CD8-positive, alpha-beta memory T cell (primary cell): ENCODE measurements at regions not wholly inside any gene's neighbourhood (a gene's known extent, or its start where the extent isn't known, plus 50 kb on each side); places are given as distances from the start of the nearest gene placed in this dataset.

ENCODE experiments used
- CTCF ChIA-PET: fragments of 350-600 bp; sonication (Branson Sonifier 250); formaldehyde crosslinking; loops from one replicate; lab custom pipeline; 2021; ENCODE audit warnings: antibody characterized with exemption; lab: Charles Lee
- POLR2A ChIA-PET: fragments of 350-600 bp; sonication (Branson Sonifier 250); formaldehyde crosslinking; loops from one replicate; lab custom pipeline; 2021; ENCODE audit warnings: antibody characterized with exemption; lab: Charles Lee
- DNase-seq, 5 donors: peaks; one replicate each; pipeline versions ENCODE4 v3.0.0 to v3.0.0-alpha.2; 2020 to 2022; ENCODE audit warnings: mixed read lengths in 1 of 5
- H3K27ac ChIP-seq: one replicate; pipeline ENCODE4 v1.7.0; 2013; ENCODE audit warnings: low read depth, mild to moderate bottlenecking, low read length, moderate library complexity
- H3K27me3 ChIP-seq: 2 replicates; pipeline ENCODE4 v1.7.0; 2013; ENCODE audit warnings: low read length, mild to moderate bottlenecking; ENCODE audit not compliant: insufficient read depth, poor library complexity, severe bottlenecking
- H3K36me3 ChIP-seq: 2 replicates; pipeline ENCODE4 v1.7.0; 2013; ENCODE audit warnings: mild to moderate bottlenecking, low read length, moderate library complexity; ENCODE audit not compliant: insufficient read depth
- H3K4me1 ChIP-seq: 2 replicates; pipeline ENCODE4 v1.7.0; 2013; ENCODE audit warnings: mild to moderate bottlenecking, low read length, moderate library complexity; ENCODE audit not compliant: insufficient read depth
- H3K4me3 ChIP-seq: 2 replicates; pipeline ENCODE4 v1.7.0; 2013; ENCODE audit warnings: mild to moderate bottlenecking, low read length
- H3K9me3 ChIP-seq: 2 replicates; pipeline ENCODE4 v1.7.0; 2013; ENCODE audit warnings: mild to moderate bottlenecking, low read length
- H3K27ac Mint-ChIP-seq, 8 donors: one replicate each; pipeline ENCODE4 v1.8.0; 2020 to 2021; ENCODE audit warnings: mixed read lengths in 8 of 8, mild to moderate bottlenecking in 6 of 8, inconsistent platforms in 3 of 8, moderate library complexity in 3 of 8
- H3K27me3 Mint-ChIP-seq, 2 donors: one replicate each; pipeline ENCODE4 v1.8.0; 2020 to 2021; ENCODE audit warnings: mixed read lengths in 2 of 2, mild to moderate bottlenecking in 1 of 2, moderate library complexity in 1 of 2
- H3K36me3 Mint-ChIP-seq, 3 donors: one replicate each; pipeline ENCODE4 v1.8.0; 2020 to 2021; ENCODE audit warnings: mixed read lengths in 3 of 3, inconsistent platforms in 1 of 3, mild to moderate bottlenecking in 1 of 3
- H3K4me1 Mint-ChIP-seq, 3 donors: one replicate each; pipeline ENCODE4 v1.8.0; 2020 to 2021; ENCODE audit warnings: mixed read lengths in 3 of 3, inconsistent platforms in 1 of 3, mild to moderate bottlenecking in 1 of 3
- H3K4me3 Mint-ChIP-seq, 7 donors: one replicate each; pipeline ENCODE4 v1.8.0; 2020 to 2021; ENCODE audit warnings: mixed read lengths in 7 of 7, mild to moderate bottlenecking in 6 of 7, moderate library complexity in 4 of 7, inconsistent platforms in 2 of 7
- H3K9me3 Mint-ChIP-seq, 5 donors: one replicate each; pipeline ENCODE4 v1.8.0; 2020 to 2022; ENCODE audit warnings: mixed read lengths in 5 of 5, mild to moderate bottlenecking in 3 of 5, moderate library complexity in 2 of 5, inconsistent platforms in 1 of 5

- POLR2A ChIA-PET = no interaction called here
- Mint-ChIP-seq H3K4me3 (no peak overlapping the region), H3K36me3 (no peaks in the 10 kb centered on the region), H3K4me1 (peaks cover 0 to 4% (median 0%) of the 10 kb centered on the region in 3 donors), H3K27me3 (peaks cover 16 to 35% of the 10 kb centered on the region in 2 donors), H3K27ac (no peak overlapping the region), H3K9me3 (no peaks in the 10 kb centered on the region)
- no peaks in the 10 kb centered on the region for H3K9me3 ChIP-seq
- H3K36me3 ChIP-seq = no peaks in the 10 kb centered on the region
- no peaks in the 10 kb centered on the region for H3K27me3 ChIP-seq
- no peak overlapping the region for H3K27ac ChIP-seq
- no peak overlapping the region for H3K4me3 ChIP-seq
- CTCF ChIA-PET = no interaction called here
- DNase-seq = no peak
- H3K4me1 ChIP-seq = no peaks in the 10 kb centered on the region
Observed at GRCh38 chr5:10860645-10861422, 99.8 kb upstream of the DAP start.

GRCh38 chr5:10860196-10860543 is 99.1 kb upstream of the DAP start:
- H3K4me1 ChIP-seq = no peaks in the 10 kb centered on the region
- no peaks in the 10 kb centered on the region for H3K27me3 ChIP-seq
- Mint-ChIP-seq H3K4me3 (no peak overlapping the region), H3K27me3 (peaks cover 16 to 35% of the 10 kb centered on the region in 2 donors), H3K9me3 (no peaks in the 10 kb centered on the region), H3K27ac (no peak overlapping the region), H3K36me3 (no peaks in the 10 kb centered on the region), H3K4me1 (peaks cover 0 to 4% (median 0%) of the 10 kb centered on the region in 3 donors)
- no peaks in the 10 kb centered on the region for H3K36me3 ChIP-seq
- no peak overlapping the region for H3K27ac ChIP-seq
- no peaks in the 10 kb centered on the region for H3K9me3 ChIP-seq
- no peak for DNase-seq
- ChIA-PET POLR2A (no interaction called here), CTCF (no interaction called here)
- H3K4me3 ChIP-seq = no peak overlapping the region

- Mint-ChIP-seq H3K4me3 (no peak overlapping the region), H3K36me3 (no peaks in the 10 kb centered on the region), H3K27ac (no peak overlapping the region), H3K27me3 (peaks cover 14 to 29% of the 10 kb centered on the region in 2 donors), H3K9me3 (no peaks in the 10 kb centered on the region), H3K4me1 (peaks cover 0 to 4% (median 0%) of the 10 kb centered on the region in 3 donors)
- Histone ChIP-seq H3K36me3 (no peaks in the 10 kb centered on the region), H3K4me1 (no peaks in the 10 kb centered on the region), H3K27me3 (no peaks in the 10 kb centered on the region), H3K4me3 (no peak overlapping the region), H3K9me3 (no peaks in the 10 kb centered on the region), H3K27ac (no peak overlapping the region)
- POLR2A ChIA-PET = no interaction called here
- no peak for DNase-seq
- CTCF ChIA-PET = no interaction called here
Observed at GRCh38 chr5:10859393-10860195, 98.6 kb upstream of the DAP start.

GRCh38 chr5:10858945-10859344 is 97.9 kb upstream of the DAP start:
- Mint-ChIP-seq H3K9me3 (no peaks in the 10 kb centered on the region), H3K36me3 (no peaks in the 10 kb centered on the region), H3K27ac (no peak overlapping the region), H3K27me3 (peaks cover 14 to 29% of the 10 kb centered on the region in 2 donors), H3K4me3 (no peak overlapping the region), H3K4me1 (peaks cover 0 to 4% (median 0%) of the 10 kb centered on the region in 3 donors)
- POLR2A ChIA-PET = no interaction called here
- H3K9me3 ChIP-seq = no peaks in the 10 kb centered on the region
- no peak overlapping the region for H3K27ac ChIP-seq
- no peaks in the 10 kb centered on the region for H3K4me1 ChIP-seq
- H3K27me3 ChIP-seq = no peaks in the 10 kb centered on the region
- no peak for DNase-seq
- no peak overlapping the region for H3K4me3 ChIP-seq
- H3K36me3 ChIP-seq = no peaks in the 10 kb centered on the region
- CTCF ChIA-PET = no interaction called here

GRCh38 chr5:10858307-10858706 is 97.3 kb upstream of the DAP start:
- H3K27ac Mint-ChIP-seq = no peak overlapping the region
- Histone ChIP-seq H3K36me3 (no peaks in the 10 kb centered on the region), H3K27ac (no peak overlapping the region), H3K4me3 (no peak overlapping the region), H3K9me3 (no peaks in the 10 kb centered on the region), H3K4me1 (no peaks in the 10 kb centered on the region), H3K27me3 (no peaks in the 10 kb centered on the region)
- H3K4me1 Mint-ChIP-seq = no peaks in the 10 kb centered on the region
- no peaks in the 10 kb centered on the region for H3K9me3 Mint-ChIP-seq
- no peak for DNase-seq
- ChIA-PET CTCF (interaction anchor here (0.9 kb wide), 1 partner anchor 16 kb away, joined by 3 read pairs; no protein-coding TSS in a partner anchor), POLR2A (no interaction called here)
- peaks cover 12 to 23% of the 10 kb centered on the region in 2 donors for H3K27me3 Mint-ChIP-seq
- H3K36me3 Mint-ChIP-seq = no peaks in the 10 kb centered on the region
- H3K4me3 Mint-ChIP-seq = no peak overlapping the region

- no peaks in the 10 kb centered on the region for H3K4me1 ChIP-seq
- no peak overlapping the region for H3K27ac Mint-ChIP-seq
- H3K4me1 Mint-ChIP-seq = no peaks in the 10 kb centered on the region
- H3K27ac ChIP-seq = no peak overlapping the region
- H3K4me3 Mint-ChIP-seq = no peak overlapping the region
- no peaks in the 10 kb centered on the region for H3K9me3 Mint-ChIP-seq
- no peak for DNase-seq
- H3K27me3 ChIP-seq = no peaks in the 10 kb centered on the region
- ChIA-PET POLR2A (no interaction called here), CTCF (interaction anchor here (0.9 kb wide), 1 partner anchor 17 kb away, joined by 3 read pairs; no protein-coding TSS in a partner anchor)
- H3K36me3 Mint-ChIP-seq = no peaks in the 10 kb centered on the region
- no peaks in the 10 kb centered on the region for H3K36me3 ChIP-seq
- peaks cover 13 to 21% of the 10 kb centered on the region in 2 donors for H3K27me3 Mint-ChIP-seq
- no peak overlapping the region for H3K4me3 ChIP-seq
- no peaks in the 10 kb centered on the region for H3K9me3 ChIP-seq
Observed at GRCh38 chr5:10857338-10857733, 96.3 kb upstream of the DAP start.

GRCh38 chr5:10856683-10857337 is 95.8 kb upstream of the DAP start:
- no peaks in the 10 kb centered on the region for H3K4me1 ChIP-seq
- no peak overlapping the region for H3K27ac Mint-ChIP-seq
- H3K27me3 Mint-ChIP-seq = peaks cover 13 to 21% of the 10 kb centered on the region in 2 donors
- no peak overlapping the region for H3K4me3 Mint-ChIP-seq
- H3K9me3 Mint-ChIP-seq = no peaks in the 10 kb centered on the region
- no peaks in the 10 kb centered on the region for H3K9me3 ChIP-seq
- no peaks in the 10 kb centered on the region for H3K36me3 Mint-ChIP-seq
- no peaks in the 10 kb centered on the region for H3K36me3 ChIP-seq
- ChIA-PET POLR2A (no interaction called here), CTCF (interaction anchor here (1.5 kb wide), 1 partner anchor 7 kb away, joined by 4 read pairs; no protein-coding TSS in a partner anchor)
- no peak overlapping the region for H3K27ac ChIP-seq
- no peak for DNase-seq
- H3K27me3 ChIP-seq = no peaks in the 10 kb centered on the region
- no peak overlapping the region for H3K4me3 ChIP-seq
- no peaks in the 10 kb centered on the region for H3K4me1 Mint-ChIP-seq

- Histone ChIP-seq H3K27ac (no peak overlapping the region), H3K4me1 (no peaks in the 10 kb centered on the region), H3K36me3 (no peaks in the 10 kb centered on the region), H3K4me3 (no peak overlapping the region), H3K27me3 (no peaks in the 10 kb centered on the region), H3K9me3 (no peaks in the 10 kb centered on the region)
- H3K36me3 Mint-ChIP-seq = no peaks in the 10 kb centered on the region
- no peaks in the 10 kb centered on the region for H3K9me3 Mint-ChIP-seq
- CTCF ChIA-PET = interaction anchor here (1.4 to 1.5 kb wide), 2 partner anchors 8 to 17 kb away, joined by 3 to 4 read pairs; no protein-coding TSS in a partner anchor
- H3K27me3 Mint-ChIP-seq = peaks cover 15 to 19% of the 10 kb centered on the region in 2 donors
- no peak for DNase-seq
- H3K4me1 Mint-ChIP-seq = no peaks in the 10 kb centered on the region
- H3K27ac Mint-ChIP-seq = no peak overlapping the region
- no peak overlapping the region for H3K4me3 Mint-ChIP-seq
- POLR2A ChIA-PET = no interaction called here
Observed at GRCh38 chr5:10856071-10856470, 95.0 kb upstream of the DAP start.
